Type B pancreatic cell (in vitro differentiated cells): ENCODE measurements at regions not wholly inside any gene's neighbourhood (a gene's known extent, or its start where the extent isn't known, plus 50 kb on each side); places are given as distances from the start of the nearest gene placed in this dataset.
A peak's percentile ranks its signal among the peaks of the same experiment; 100 is the strongest.
"Not testable (repeated sequence)": the region's sequence is repeated elsewhere in the genome, so short reads cannot be mapped to it uniquely, and the experiment has no call there.

ENCODE experiments used
- DNase-seq: peaks from one replicate; pipeline ENCODE4 v3.0.0; 2021; ENCODE audit warnings: mixed read lengths; ENCODE audit not compliant: unreplicated experiment; ENCODE audit errors: extremely low spot score
- H3K27ac Mint-ChIP-seq: 2 replicates; pipeline ENCODE4 v1.8.0; 2021; ENCODE audit warnings: mild to moderate bottlenecking, mixed read lengths
- H3K27me3 Mint-ChIP-seq: 2 replicates; pipeline ENCODE4 v1.8.0; 2021; ENCODE audit warnings: mixed read lengths
- H3K36me3 Mint-ChIP-seq: 2 replicates; pipeline ENCODE4 v1.8.0; 2021; ENCODE audit warnings: mixed read lengths
- H3K4me1 Mint-ChIP-seq: one replicate; pipeline ENCODE4 v1.8.0; 2021; ENCODE audit warnings: mixed read lengths; ENCODE audit not compliant: unreplicated experiment
- H3K4me3 Mint-ChIP-seq: 2 replicates; pipeline ENCODE4 v1.8.0; 2021; ENCODE audit warnings: mild to moderate bottlenecking, mixed read lengths
- H3K9me3 Mint-ChIP-seq: 2 replicates; pipeline ENCODE4 v1.8.0; 2021; ENCODE audit warnings: mixed read lengths
- CTCF ChIP-seq: fragments of 200-600 bp; sonication (generic); conservative IDR thresholded peaks from 2 replicates; pipeline ENCODE4 v1.5.0; 2021; ENCODE audit warnings: antibody characterized with exemption, mild to moderate bottlenecking

DNA sequence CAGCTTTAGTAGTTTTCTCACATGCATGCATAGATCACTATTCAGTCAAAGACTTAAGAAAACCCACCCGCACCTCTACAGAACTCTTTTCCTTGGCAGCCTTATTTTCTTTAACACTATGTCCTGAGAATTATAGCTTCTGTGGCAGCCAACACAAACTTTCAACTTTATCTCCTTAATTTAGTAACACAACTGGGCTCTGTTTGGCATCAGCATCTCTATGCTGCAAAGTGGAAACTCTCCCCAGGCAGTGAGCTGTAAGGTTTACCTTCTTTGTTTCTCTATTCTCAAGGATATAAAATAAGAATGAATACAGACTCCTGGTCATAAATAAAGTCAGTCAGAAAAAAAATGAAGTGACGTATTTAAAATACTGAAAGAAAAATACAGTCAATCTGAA lies 115.2 kb upstream of the PPP1R9A start:
- DNase-seq, result no peak
- H3K9me3 Mint-ChIP-seq, result peaks cover 10% of the 10 kb centered on the region
- no peak overlapping the region for H3K27ac Mint-ChIP-seq
- TF ChIP-seq CTCF, result no peak
- no peaks in the 10 kb centered on the region for H3K27me3 Mint-ChIP-seq
- no peak overlapping the region for H3K4me3 Mint-ChIP-seq
- H3K36me3 Mint-ChIP-seq, result no peaks in the 10 kb centered on the region
- H3K4me1 Mint-ChIP-seq, result no peaks in the 10 kb centered on the region

DNA sequence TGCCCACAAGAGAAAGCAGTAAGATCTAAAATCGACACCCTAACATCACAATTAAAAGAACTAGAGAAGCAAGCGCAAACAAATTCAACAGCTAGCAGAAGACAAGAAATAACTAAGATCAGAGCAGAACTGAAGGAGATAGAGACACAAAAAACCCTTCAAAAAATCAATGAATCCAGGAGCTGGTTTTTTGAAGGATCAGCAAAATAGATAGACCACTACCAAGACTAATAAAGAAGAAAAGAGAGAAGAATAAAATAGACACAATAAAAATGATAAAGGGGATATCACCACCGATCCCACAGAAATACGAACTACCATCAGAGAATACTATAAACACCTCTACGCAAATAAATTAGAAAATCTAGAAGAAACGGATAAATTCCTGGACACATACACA lies 110.0 kb upstream of the PPP1R9A start:
- not testable (repeated sequence) for H3K4me1 Mint-ChIP-seq, H3K4me3 Mint-ChIP-seq, H3K36me3 Mint-ChIP-seq, H3K27ac Mint-ChIP-seq, H3K9me3 Mint-ChIP-seq, DNase-seq, H3K27me3 Mint-ChIP-seq

- Mint-ChIP-seq H3K4me1 (no peaks in the 10 kb centered on the region), H3K27ac (no peak overlapping the region), H3K9me3 (no peaks in the 10 kb centered on the region), H3K4me3 (no peak overlapping the region), H3K27me3 (no peaks in the 10 kb centered on the region), H3K36me3 (peaks cover 3% of the 10 kb centered on the region)
- no peak for DNase-seq
- TF ChIP-seq CTCF, result no peak
Measured at GRCh38 chr7:94803821-94804220, 103.6 kb upstream of the PPP1R9A start.

GRCh38 chr7:94808673-94809072 lies 98.7 kb upstream of the PPP1R9A start:
- not testable (repeated sequence) for H3K36me3 Mint-ChIP-seq, H3K27me3 Mint-ChIP-seq, H3K9me3 Mint-ChIP-seq, H3K4me3 Mint-ChIP-seq, H3K27ac Mint-ChIP-seq, H3K4me1 Mint-ChIP-seq, DNase-seq

DNA sequence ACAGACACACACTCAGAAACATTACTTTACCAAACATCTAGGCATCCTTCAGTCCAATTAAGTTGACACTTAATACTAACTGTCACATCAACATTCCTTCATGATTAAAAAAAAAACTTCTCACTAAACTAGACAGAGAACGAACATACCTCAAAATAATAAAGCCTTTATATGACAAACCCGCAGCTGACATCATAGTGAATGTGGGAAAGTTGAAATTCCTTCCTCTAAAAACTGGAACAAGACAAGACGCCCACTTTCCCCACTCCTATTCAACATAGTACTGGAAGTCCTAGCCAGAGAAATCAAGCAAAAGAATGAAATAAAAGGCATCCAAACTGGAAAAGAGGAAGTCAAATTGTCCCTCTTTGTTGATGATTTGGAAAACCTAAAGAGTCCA lies 96.9 kb upstream of the PPP1R9A start:
- no peak for DNase-seq
- no peak for TF ChIP-seq CTCF
- H3K4me1 Mint-ChIP-seq, result no peaks in the 10 kb centered on the region
- H3K4me3 Mint-ChIP-seq, result no peak overlapping the region
- no peak overlapping the region for H3K27ac Mint-ChIP-seq
- peaks cover 3% of the 10 kb centered on the region for H3K36me3 Mint-ChIP-seq
- no peaks in the 10 kb centered on the region for H3K27me3 Mint-ChIP-seq
- no peaks in the 10 kb centered on the region for H3K9me3 Mint-ChIP-seq

- no peaks in the 10 kb centered on the region for H3K36me3 Mint-ChIP-seq
- H3K27ac Mint-ChIP-seq, result no peak overlapping the region
- H3K4me3 Mint-ChIP-seq, result no peak overlapping the region
- no peaks in the 10 kb centered on the region for H3K4me1 Mint-ChIP-seq
- no peaks in the 10 kb centered on the region for H3K27me3 Mint-ChIP-seq
- DNase-seq, result no peak
- no peak for TF ChIP-seq CTCF
- H3K9me3 Mint-ChIP-seq, result peaks cover 13% of the 10 kb centered on the region
Measured at GRCh38 chr7:94813917-94814316, 93.5 kb upstream of the PPP1R9A start.

- H3K4me1 Mint-ChIP-seq, result no peaks in the 10 kb centered on the region
- no peak for TF ChIP-seq CTCF
- H3K27ac Mint-ChIP-seq, result peak overlapping the region; percentile 72
- H3K27me3 Mint-ChIP-seq, result no peaks in the 10 kb centered on the region
- no peak for DNase-seq
- peaks cover 17% of the 10 kb centered on the region for H3K9me3 Mint-ChIP-seq
- H3K36me3 Mint-ChIP-seq, result peaks cover 5% of the 10 kb centered on the region
- no peak overlapping the region for H3K4me3 Mint-ChIP-seq
Measured at GRCh38 chr7:94823947-94824346, 83.4 kb upstream of the PPP1R9A start.
